ENCODE measurements at regions not wholly inside any gene's neighbourhood (a gene's known extent, or its start where the extent isn't known, plus 50 kb on each side); places are given as distances from the start of the nearest gene placed in this dataset.

GRCh38 chr17:36756695-36757094 lies 155.3 kb downstream of the MRM1 start:
- no peak for DNase-seq (ENCODE audit: low spot score)

GRCh38 chr17:36760425-36760824 lies 159.0 kb downstream of the MRM1 start:
- no peak for DNase-seq (ENCODE audit: low spot score)

GRCh38 chr17:36761203-36761950 lies 160.0 kb downstream of the MRM1 start:
- DNase-seq (ENCODE audit: low spot score) = no peak

GRCh38 chr17:36765436-36766043 lies 164.2 kb downstream of the MRM1 start:
- DNase-seq (ENCODE audit: low spot score) = no peak

- DNase-seq (ENCODE audit: low spot score) = no peak
These were observed 167.0 kb downstream of the MRM1 start for GRCh38 chr17:36768394-36768793.

GRCh38 chr17:36773039-36773438 lies 164.2 kb upstream of the LHX1 start:
- DNase-seq (ENCODE audit: low spot score) = no peak

- no peak for DNase-seq (ENCODE audit: low spot score)
These were observed 160.2 kb upstream of the LHX1 start for GRCh38 chr17:36777118-36777517.

GRCh38 chr17:36778448-36778847 lies 158.8 kb upstream of the LHX1 start:
- DNase-seq (ENCODE audit: low spot score) = no peak

GRCh38 chr17:36779550-36779949 lies 157.7 kb upstream of the LHX1 start:
- no peak for DNase-seq (ENCODE audit: low spot score)

GRCh38 chr17:36784633-36785032 lies 152.6 kb upstream of the LHX1 start:
- DNase-seq (ENCODE audit: low spot score) = no peak

- DNase-seq (ENCODE audit: low spot score) = no peak
These were observed 150.4 kb upstream of the LHX1 start for GRCh38 chr17:36786867-36787266.

GRCh38 chr17:36791150-36791941 lies 145.9 kb upstream of the LHX1 start:
- no peak for DNase-seq (ENCODE audit: low spot score)

GRCh38 chr17:36791942-36792475 lies 145.3 kb upstream of the LHX1 start:
- DNase-seq (ENCODE audit: low spot score) = no peak

GRCh38 chr17:36792849-36793248 lies 144.4 kb upstream of the LHX1 start:
- DNase-seq (ENCODE audit: low spot score) = no peak

GRCh38 chr17:36793976-36794375 lies 143.3 kb upstream of the LHX1 start:
- DNase-seq (ENCODE audit: low spot score) = no peak

GRCh38 chr17:36807496-36808179 lies 129.6 kb upstream of the LHX1 start:
- DNase-seq (ENCODE audit: low spot score) = no peak

- no peak for DNase-seq (ENCODE audit: low spot score)
These were observed 129.1 kb upstream of the LHX1 start for GRCh38 chr17:36808180-36808661.

GRCh38 chr17:36812762-36813161 lies 124.5 kb upstream of the LHX1 start:
- DNase-seq (ENCODE audit: low spot score) = no peak

GRCh38 chr17:36813357-36813756 lies 123.9 kb upstream of the LHX1 start:
- DNase-seq (ENCODE audit: low spot score) = no peak

GRCh38 chr17:36813957-36814563 lies 123.2 kb upstream of the LHX1 start:
- no peak for DNase-seq (ENCODE audit: low spot score)

GRCh38 chr17:36814958-36815357 lies 122.3 kb upstream of the LHX1 start:
- DNase-seq (ENCODE audit: low spot score) = no peak
